ENCODE measurements at regions not wholly inside any gene's neighbourhood (a gene's known extent, or its start where the extent isn't known, plus 50 kb on each side); places are given as distances from the start of the nearest gene placed in this dataset.

DNA sequence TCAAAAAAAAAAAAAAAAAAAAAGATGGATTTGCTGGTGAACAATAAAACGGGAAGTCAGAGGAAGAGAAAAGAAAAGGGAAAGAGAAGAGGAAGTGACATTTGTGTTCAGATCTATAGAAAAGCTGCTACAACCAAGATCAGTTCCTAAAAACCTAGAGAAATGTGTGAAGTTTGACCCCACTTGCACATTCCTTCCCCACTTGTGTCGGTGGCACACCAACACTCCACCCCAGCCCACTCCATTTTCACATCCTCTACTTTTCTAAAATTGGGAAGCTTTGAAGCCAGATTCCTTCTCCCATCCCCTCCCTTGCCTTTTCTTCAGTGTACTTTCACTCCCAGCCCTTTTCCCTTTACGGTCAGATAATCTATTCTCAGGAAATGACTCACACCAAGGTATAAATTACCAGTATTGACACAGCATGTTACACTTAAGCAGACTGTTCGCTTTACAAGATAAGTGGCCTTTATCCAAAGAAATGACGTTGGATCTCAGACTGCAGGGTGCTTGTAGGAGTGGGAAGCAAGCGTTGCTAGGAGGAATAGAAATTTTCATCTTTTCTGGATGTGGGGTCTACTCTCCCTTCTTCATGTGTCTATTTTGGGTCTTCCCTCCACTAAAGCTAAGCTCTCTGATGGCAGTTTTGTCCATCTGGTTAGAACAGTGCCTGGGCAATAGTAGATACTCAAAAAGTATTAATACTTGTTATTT is 92.5 kb upstream of the ADGRF1 start (continued):
- TF ChIP-seq TCF12 (IDR thresholded peaks at IDR 0.05) (no peak), TCF12 (CRISPR knock-in tag; IDR thresholded peaks at IDR 0.05) (no peak), ZBTB8A (CRISPR knock-in tag; IDR thresholded peaks at IDR 0.05; ENCODE audit: borderline replicate concordance, low read depth) (no peak), ZNF841 (CRISPR knock-in tag; IDR thresholded peaks at IDR 0.05; ENCODE audit: borderline replicate concordance) (no peak), MED1 (CRISPR knock-in tag; IDR thresholded peaks at IDR 0.05) (peak; percentile 76), SOX5 (CRISPR knock-in tag; IDR thresholded peaks at IDR 0.05; ENCODE audit: borderline replicate concordance) (peak; percentile 77; the same call in 1 of the 2 replicates), ZC3H4 (CRISPR knock-in tag; IDR thresholded peaks at IDR 0.05; ENCODE audit: borderline replicate concordance) (no peak), ZNF614 (CRISPR knock-in tag; IDR thresholded peaks at IDR 0.05; ENCODE audit: borderline replicate concordance) (0 out of 2 replicates have a peak, but pooled peaks have one; percentile 36), ZBTB1 (CRISPR knock-in tag; IDR thresholded peaks at IDR 0.05; ENCODE audit: borderline replicate concordance) (no peak), ZSCAN20 (CRISPR knock-in tag; IDR thresholded peaks at IDR 0.05; ENCODE audit: borderline replicate concordance) (no peak), ZNF143 (CRISPR knock-in tag; IDR thresholded peaks at IDR 0.05) (no peak), ARNTL (CRISPR knock-in tag; IDR thresholded peaks at IDR 0.05) (no peak), ATF1 (CRISPR knock-in tag; IDR thresholded peaks at IDR 0.05) (peak; percentile 68; the same call in 1 of the 2 replicates), MATR3 (CRISPR knock-in tag; IDR thresholded peaks at IDR 0.05) (no peak), ZNF20 (CRISPR knock-in tag; IDR thresholded peaks at IDR 0.05) (no peak), SMC3 (IDR thresholded peaks at IDR 0.05; ENCODE audit: low read length) (no peak)
- TF ChIP-seq, protein P1, sequence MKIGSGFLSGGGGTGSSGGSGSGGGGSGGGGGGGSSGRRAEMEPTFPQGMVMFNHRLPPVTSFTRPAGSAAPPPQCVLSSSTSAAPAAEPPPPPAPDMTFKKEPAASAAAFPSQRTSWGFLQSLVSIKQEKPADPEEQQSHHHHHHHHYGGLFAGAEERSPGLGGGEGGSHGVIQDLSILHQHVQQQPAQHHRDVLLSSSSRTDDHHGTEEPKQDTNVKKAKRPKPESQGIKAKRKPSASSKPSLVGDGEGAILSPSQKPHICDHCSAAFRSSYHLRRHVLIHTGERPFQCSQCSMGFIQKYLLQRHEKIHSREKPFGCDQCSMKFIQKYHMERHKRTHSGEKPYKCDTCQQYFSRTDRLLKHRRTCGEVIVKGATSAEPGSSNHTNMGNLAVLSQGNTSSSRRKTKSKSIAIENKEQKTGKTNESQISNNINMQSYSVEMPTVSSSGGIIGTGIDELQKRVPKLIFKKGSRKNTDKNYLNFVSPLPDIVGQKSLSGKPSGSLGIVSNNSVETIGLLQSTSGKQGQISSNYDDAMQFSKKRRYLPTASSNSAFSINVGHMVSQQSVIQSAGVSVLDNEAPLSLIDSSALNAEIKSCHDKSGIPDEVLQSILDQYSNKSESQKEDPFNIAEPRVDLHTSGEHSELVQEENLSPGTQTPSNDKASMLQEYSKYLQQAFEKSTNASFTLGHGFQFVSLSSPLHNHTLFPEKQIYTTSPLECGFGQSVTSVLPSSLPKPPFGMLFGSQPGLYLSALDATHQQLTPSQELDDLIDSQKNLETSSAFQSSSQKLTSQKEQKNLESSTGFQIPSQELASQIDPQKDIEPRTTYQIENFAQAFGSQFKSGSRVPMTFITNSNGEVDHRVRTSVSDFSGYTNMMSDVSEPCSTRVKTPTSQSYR (CRISPR knock-in tag; IDR thresholded peaks at IDR 0.05; ENCODE audit: borderline replicate concordance): peak; percentile 18; the same call in 1 of the 2 replicates
- TF ChIP-seq, protein P2, sequence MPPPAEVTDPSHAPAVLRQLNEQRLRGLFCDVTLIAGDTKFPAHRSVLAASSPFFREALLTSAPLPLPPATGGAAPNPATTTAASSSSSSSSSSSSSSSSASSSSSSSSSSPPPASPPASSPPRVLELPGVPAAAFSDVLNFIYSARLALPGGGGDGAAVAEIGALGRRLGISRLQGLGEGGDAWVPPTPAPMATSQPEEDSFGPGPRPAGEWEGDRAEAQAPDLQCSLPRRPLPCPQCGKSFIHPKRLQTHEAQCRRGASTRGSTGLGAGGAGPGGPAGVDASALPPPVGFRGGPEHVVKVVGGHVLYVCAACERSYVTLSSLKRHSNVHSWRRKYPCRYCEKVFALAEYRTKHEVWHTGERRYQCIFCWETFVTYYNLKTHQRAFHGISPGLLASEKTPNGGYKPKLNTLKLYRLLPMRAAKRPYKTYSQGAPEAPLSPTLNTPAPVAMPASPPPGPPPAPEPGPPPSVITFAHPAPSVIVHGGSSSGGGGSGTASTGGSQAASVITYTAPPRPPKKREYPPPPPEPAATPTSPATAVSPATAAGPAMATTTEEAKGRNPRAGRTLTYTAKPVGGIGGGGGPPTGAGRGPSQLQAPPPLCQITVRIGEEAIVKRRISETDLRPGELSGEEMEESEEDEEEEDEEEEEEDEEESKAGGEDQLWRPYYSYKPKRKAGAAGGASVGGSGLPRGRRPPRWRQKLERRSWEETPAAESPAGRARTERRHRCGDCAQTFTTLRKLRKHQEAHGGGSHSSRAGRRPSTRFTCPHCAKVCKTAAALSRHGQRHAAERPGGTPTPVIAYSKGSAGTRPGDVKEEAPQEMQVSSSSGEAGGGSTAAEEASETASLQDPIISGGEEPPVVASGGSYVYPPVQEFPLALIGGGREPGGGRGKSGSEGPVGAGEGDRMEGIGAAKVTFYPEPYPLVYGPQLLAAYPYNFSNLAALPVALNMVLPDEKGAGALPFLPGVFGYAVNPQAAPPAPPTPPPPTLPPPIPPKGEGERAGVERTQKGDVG (CRISPR knock-in tag; IDR thresholded peaks at IDR 0.05; ENCODE audit: borderline replicate concordance): no peak
- TF ChIP-seq, protein P3, sequence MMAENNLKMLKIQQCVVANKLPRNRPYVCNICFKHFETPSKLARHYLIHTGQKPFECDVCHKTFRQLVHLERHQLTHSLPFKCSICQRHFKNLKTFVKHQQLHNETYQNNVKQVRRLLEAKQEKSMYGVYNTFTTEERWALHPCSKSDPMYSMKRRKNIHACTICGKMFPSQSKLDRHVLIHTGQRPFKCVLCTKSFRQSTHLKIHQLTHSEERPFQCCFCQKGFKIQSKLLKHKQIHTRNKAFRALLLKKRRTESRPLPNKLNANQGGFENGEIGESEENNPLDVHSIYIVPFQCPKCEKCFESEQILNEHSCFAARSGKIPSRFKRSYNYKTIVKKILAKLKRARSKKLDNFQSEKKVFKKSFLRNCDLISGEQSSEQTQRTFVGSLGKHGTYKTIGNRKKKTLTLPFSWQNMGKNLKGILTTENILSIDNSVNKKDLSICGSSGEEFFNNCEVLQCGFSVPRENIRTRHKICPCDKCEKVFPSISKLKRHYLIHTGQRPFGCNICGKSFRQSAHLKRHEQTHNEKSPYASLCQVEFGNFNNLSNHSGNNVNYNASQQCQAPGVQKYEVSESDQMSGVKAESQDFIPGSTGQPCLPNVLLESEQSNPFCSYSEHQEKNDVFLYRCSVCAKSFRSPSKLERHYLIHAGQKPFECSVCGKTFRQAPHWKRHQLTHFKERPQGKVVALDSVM (CRISPR knock-in tag; IDR thresholded peaks at IDR 0.05): no peak
- TF ChIP-seq, protein P4, sequence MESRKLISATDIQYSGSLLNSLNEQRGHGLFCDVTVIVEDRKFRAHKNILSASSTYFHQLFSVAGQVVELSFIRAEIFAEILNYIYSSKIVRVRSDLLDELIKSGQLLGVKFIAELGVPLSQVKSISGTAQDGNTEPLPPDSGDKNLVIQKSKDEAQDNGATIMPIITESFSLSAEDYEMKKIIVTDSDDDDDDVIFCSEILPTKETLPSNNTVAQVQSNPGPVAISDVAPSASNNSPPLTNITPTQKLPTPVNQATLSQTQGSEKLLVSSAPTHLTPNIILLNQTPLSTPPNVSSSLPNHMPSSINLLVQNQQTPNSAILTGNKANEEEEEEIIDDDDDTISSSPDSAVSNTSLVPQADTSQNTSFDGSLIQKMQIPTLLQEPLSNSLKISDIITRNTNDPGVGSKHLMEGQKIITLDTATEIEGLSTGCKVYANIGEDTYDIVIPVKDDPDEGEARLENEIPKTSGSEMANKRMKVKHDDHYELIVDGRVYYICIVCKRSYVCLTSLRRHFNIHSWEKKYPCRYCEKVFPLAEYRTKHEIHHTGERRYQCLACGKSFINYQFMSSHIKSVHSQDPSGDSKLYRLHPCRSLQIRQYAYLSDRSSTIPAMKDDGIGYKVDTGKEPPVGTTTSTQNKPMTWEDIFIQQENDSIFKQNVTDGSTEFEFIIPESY (CRISPR knock-in tag; IDR thresholded peaks at IDR 0.05): 0 out of 2 replicates have a peak, but pooled peaks have one; percentile 24
